ENCODE measurements at regions not wholly inside any gene's neighbourhood (a gene's known extent, or its start where the extent isn't known, plus 50 kb on each side); places are given as distances from the start of the nearest gene placed in this dataset.

DNA sequence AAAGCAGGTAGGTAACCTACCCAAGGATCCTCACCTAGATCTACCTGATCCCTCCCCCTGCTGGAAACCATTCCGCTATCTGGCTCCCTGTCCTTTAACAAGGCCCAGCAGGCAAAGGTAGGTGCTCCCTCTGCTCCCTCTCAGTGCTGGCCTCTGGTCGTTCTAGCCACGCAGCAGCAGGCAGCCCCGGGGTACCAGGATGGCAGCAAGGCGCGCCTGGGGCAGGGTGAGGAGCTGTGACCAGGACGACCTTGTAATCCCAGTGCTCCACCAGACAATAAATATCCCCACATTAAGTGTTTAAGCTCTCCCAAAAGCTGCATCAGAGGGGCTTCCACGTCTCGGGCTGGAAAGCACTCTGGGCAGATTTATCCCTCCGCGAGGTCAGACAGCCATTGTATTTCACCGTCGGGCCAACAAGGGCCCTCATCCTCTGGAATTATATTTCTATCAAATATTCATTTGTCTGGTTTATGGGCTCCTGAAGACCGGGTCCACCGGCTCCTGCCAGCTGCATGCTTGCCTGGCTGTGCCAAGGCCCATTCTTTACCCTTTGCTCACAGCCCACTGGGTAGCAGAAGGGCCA is 81.3 kb downstream of the CHST1 start:
- Histone ChIP-seq H3K4me1 (no peaks in the 10 kb centered on the region), H3K4me3 (no peak overlapping the region), H3K27me3 (no peaks in the 10 kb centered on the region), H3K27ac (no peak overlapping the region), H3K9me3 (no peaks in the 10 kb centered on the region), H3K36me3 (no peaks in the 10 kb centered on the region)
- DNase-seq (peak; percentile 44), ATAC-seq (no peak)
- intact Hi-C loops (cut with DNase I) = no loop called here
- TF ChIP-seq CTCF (IDR thresholded peaks at IDR 0.05) = no peak

DNA sequence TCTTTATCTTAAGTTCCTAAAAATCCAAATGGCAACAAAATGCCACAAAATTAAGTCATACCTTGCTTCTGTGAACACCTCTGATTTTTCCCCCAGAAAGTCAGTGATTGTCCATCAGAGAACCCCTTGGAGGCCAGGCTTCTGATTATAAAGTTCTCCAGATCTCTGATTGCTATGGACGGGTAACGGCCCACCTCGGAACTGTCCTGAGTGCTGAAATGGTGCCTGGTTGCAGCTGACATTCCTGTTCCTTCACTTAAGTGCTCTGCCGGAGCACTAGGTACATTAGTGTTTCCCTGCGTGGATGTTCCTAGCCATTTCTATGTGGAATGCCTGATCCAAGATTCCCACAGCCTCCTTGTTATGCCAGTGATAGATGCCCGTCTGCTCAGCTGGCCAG is 85.0 kb downstream of the CHST1 start:
- DNase-seq = peak; percentile 37
- Histone ChIP-seq H3K27ac (no peak overlapping the region), H3K4me3 (no peak overlapping the region), H3K4me1 (no peaks in the 10 kb centered on the region), H3K9me3 (no peaks in the 10 kb centered on the region), H3K36me3 (no peaks in the 10 kb centered on the region), H3K27me3 (peaks cover 6% of the 10 kb centered on the region)
- peak; percentile 38 for ATAC-seq
- intact Hi-C loops (cut with DNase I) = no loop called here
- no peak for TF ChIP-seq CTCF (IDR thresholded peaks at IDR 0.05)

GRCh38 chr11:45578316-45578715 is 87.1 kb downstream of the CHST1 start:
- H3K4me1 ChIP-seq = no peaks in the 10 kb centered on the region
- H3K4me3 ChIP-seq = no peak overlapping the region
- intact Hi-C loops (cut with DNase I) = no loop called here
- H3K36me3 ChIP-seq = no peaks in the 10 kb centered on the region
- peaks cover 17% of the 10 kb centered on the region for H3K27me3 ChIP-seq
- no peaks in the 10 kb centered on the region for H3K9me3 ChIP-seq
- no peak for TF ChIP-seq CTCF (IDR thresholded peaks at IDR 0.05)
- H3K27ac ChIP-seq = no peak overlapping the region
- DNase-seq (no peak), ATAC-seq (no peak)

GRCh38 chr11:45577752-45578151 is 87.7 kb downstream of the CHST1 start:
- no peak for TF ChIP-seq CTCF (IDR thresholded peaks at IDR 0.05)
- H3K9me3 ChIP-seq = no peaks in the 10 kb centered on the region
- intact Hi-C loops (cut with DNase I) = no loop called here
- no peaks in the 10 kb centered on the region for H3K4me1 ChIP-seq
- no peaks in the 10 kb centered on the region for H3K36me3 ChIP-seq
- H3K4me3 ChIP-seq = no peak overlapping the region
- ATAC-seq (no peak), DNase-seq (no peak)
- H3K27me3 ChIP-seq = peaks cover 22% of the 10 kb centered on the region
- H3K27ac ChIP-seq = no peak overlapping the region

DNA sequence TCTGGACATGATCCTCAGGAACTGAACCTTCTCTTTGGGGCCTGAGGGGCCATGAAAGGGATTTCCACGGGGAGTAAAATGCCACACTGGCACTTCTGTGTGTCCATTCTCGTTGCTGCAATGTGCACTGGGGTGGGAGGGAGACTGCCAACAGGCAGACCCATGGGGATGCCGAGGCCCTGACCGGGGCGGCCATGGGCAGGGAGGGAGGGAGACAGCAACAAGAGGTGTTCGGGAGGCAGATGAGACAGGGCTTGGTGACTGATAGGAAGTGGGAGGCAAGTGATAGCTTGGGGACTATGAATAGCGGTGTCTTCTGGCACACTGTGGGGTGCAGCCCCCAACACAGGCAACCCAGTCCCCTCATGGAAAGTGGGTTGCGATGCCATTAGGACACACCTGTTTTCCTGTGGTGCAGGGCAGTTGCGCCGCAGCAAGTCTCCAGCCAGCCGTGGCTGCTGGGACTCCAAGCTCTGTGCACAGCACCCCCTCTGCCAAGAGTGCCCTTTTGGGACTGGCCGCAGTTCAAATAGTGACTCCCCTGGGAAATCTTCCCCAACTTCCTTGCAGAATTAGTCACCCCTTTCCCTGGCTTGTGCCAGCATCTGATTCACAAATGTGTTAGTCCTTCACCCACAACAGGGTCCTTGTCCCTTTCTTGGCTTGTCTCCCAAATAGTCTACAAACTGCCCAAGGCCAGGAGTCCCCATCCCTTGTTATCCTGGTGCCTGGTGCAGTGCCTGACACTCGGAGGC is 88.8 kb downstream of the CHST1 start:
- DNase-seq (no peak), ATAC-seq (no peak)
- Histone ChIP-seq H3K9me3 (no peaks in the 10 kb centered on the region), H3K36me3 (no peaks in the 10 kb centered on the region), H3K4me3 (no peak overlapping the region), H3K4me1 (no peaks in the 10 kb centered on the region), H3K27me3 (peaks cover 25% of the 10 kb centered on the region), H3K27ac (no peak overlapping the region)
- TF ChIP-seq CTCF (IDR thresholded peaks at IDR 0.05) = no peak
- intact Hi-C loops (cut with DNase I) = no loop called here
